ENCODE measurements at regions not wholly inside any gene's neighbourhood (a gene's known extent, or its start where the extent isn't known, plus 50 kb on each side); places are given as distances from the start of the nearest gene placed in this dataset.

- Histone ChIP-seq H3K4me1 (no peaks in the 10 kb centered on the region), H3K27ac (no peak overlapping the region), H3K9me3 (no peaks in the 10 kb centered on the region), H3K27me3 (no peaks in the 10 kb centered on the region), H3K36me3 (no peaks in the 10 kb centered on the region), H3K4me3 (no peak overlapping the region)
- intact Hi-C loops (cut with DNase I) = no loop called here
- no peak for DNase-seq (ENCODE audit: extremely low spot score in 2 of 2)
- TF ChIP-seq POLR2AphosphoS5 (IDR thresholded peaks at IDR 0.05; ENCODE audit: insufficient read depth in 1 of 2, low read depth in 1 of 2) = no peak
- TF ChIP-seq CTCF (IDR thresholded peaks at IDR 0.05) = no peak
- no peak for TF ChIP-seq POLR2A (IDR thresholded peaks at IDR 0.05)
These were observed 502.0 kb downstream of the EPHA4 start for GRCh38 chr2:221070106-221070505.

GRCh38 chr2:221073326-221074049, 498.6 kb downstream of the EPHA4 start:
- H3K4me1 ChIP-seq = no peaks in the 10 kb centered on the region
- H3K4me3 ChIP-seq = no peak overlapping the region
- H3K9me3 ChIP-seq = no peaks in the 10 kb centered on the region
- no peak for DNase-seq (ENCODE audit: extremely low spot score in 2 of 2)
- no peak overlapping the region for H3K27ac ChIP-seq
- TF ChIP-seq CTCF (IDR thresholded peaks at IDR 0.05) (no peak), POLR2A (IDR thresholded peaks at IDR 0.05) (no peak), POLR2AphosphoS5 (IDR thresholded peaks at IDR 0.05; ENCODE audit: insufficient read depth in 1 of 2, low read depth in 1 of 2) (no peak)
- no peaks in the 10 kb centered on the region for H3K27me3 ChIP-seq
- intact Hi-C loops (cut with DNase I) = no loop called here
- H3K36me3 ChIP-seq = no peaks in the 10 kb centered on the region

GRCh38 chr2:221074238-221074637, 497.9 kb downstream of the EPHA4 start:
- no peak overlapping the region for H3K4me3 ChIP-seq
- H3K9me3 ChIP-seq = no peaks in the 10 kb centered on the region
- H3K27me3 ChIP-seq = no peaks in the 10 kb centered on the region
- H3K36me3 ChIP-seq = no peaks in the 10 kb centered on the region
- no peak for DNase-seq (ENCODE audit: extremely low spot score in 2 of 2)
- no peak for TF ChIP-seq POLR2A (IDR thresholded peaks at IDR 0.05)
- no peak for TF ChIP-seq POLR2AphosphoS5 (IDR thresholded peaks at IDR 0.05; ENCODE audit: insufficient read depth in 1 of 2, low read depth in 1 of 2)
- no peak overlapping the region for H3K27ac ChIP-seq
- H3K4me1 ChIP-seq = no peaks in the 10 kb centered on the region
- intact Hi-C loops (cut with DNase I) = no loop called here

GRCh38 chr2:221075203-221075602, 496.9 kb downstream of the EPHA4 start:
- Histone ChIP-seq H3K27ac (no peak overlapping the region), H3K4me3 (no peak overlapping the region), H3K4me1 (no peaks in the 10 kb centered on the region), H3K36me3 (no peaks in the 10 kb centered on the region), H3K9me3 (no peaks in the 10 kb centered on the region), H3K27me3 (no peaks in the 10 kb centered on the region)
- intact Hi-C loops (cut with DNase I) = no loop called here
- no peak for DNase-seq (ENCODE audit: extremely low spot score in 2 of 2)
- TF ChIP-seq POLR2A (IDR thresholded peaks at IDR 0.05) = no peak
- TF ChIP-seq POLR2AphosphoS5 (IDR thresholded peaks at IDR 0.05; ENCODE audit: insufficient read depth in 1 of 2, low read depth in 1 of 2) = no peak
- no peak for TF ChIP-seq CTCF (IDR thresholded peaks at IDR 0.05)

- H3K36me3 ChIP-seq = no peaks in the 10 kb centered on the region
- no peak overlapping the region for H3K4me3 ChIP-seq
- intact Hi-C loops (cut with DNase I) = no loop called here
- H3K9me3 ChIP-seq = no peaks in the 10 kb centered on the region
- no peaks in the 10 kb centered on the region for H3K4me1 ChIP-seq
- TF ChIP-seq CTCF (IDR thresholded peaks at IDR 0.05) (no peak), POLR2A (IDR thresholded peaks at IDR 0.05) (no peak), POLR2AphosphoS5 (IDR thresholded peaks at IDR 0.05; ENCODE audit: insufficient read depth in 1 of 2, low read depth in 1 of 2) (no peak)
- H3K27ac ChIP-seq = no peak overlapping the region
- DNase-seq (ENCODE audit: extremely low spot score in 2 of 2) = no peak
- H3K27me3 ChIP-seq = no peaks in the 10 kb centered on the region
These were observed 494.9 kb downstream of the EPHA4 start for GRCh38 chr2:221077251-221077650.
